GM19324 (cell line): ENCODE measurements at regions not wholly inside any gene's neighbourhood (a gene's known extent, or its start where the extent isn't known, plus 50 kb on each side); places are given as distances from the start of the nearest gene placed in this dataset.

Experiments
- ATAC-seq: cut with Tn5 transposase; IDR thresholded peaks from one replicate; pipeline ENCODE4 v1.9.1; 2021; ENCODE audit warnings: mild to moderate bottlenecking, moderate library complexity; ENCODE audit not compliant: unreplicated experiment, low FRiP score

DNA sequence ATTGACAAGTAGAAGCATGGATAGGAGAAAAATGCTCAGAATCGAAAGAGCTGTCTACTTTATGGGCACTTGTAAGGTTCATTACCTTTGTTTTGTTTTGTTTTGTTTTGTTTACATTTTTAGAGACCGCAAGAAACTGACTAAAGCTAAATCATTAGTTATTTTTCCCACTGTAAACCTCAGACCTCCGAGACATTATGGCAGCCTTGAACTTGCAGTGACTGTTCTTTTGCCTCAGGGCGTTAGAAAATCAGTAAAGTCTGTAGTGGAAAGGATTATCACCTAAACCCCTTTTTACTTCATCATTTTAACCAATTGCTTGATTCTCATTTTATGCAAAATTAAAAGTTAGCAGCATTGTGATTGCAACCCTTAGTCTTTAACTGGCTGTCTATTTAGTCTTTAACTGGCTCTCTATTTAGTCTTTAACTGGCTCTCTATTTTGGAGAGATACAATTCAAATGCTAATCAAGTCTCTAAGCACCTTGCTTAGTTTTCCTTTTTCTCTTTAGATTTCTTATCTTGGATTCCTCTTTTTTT lies 383.3 kb upstream of the ROBO2 start:
- no peak for ATAC-seq

DNA sequence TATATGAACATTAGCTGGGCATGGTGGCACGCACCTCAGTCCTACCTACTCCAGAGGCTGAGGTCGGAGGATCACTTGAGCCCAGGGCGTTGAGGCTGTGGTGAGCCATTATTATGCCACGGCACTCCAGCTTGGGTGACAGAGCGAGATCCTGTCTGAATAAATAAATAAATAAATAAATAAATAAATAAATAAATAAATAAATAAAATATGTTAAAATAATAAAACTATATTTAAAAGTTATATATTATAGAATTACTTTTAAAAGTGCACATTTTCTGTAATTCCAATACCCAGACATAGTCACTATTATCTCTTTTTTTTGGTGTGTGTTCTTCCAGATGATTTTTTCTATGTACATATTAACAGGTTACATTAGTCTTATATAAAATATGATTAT lies 382.0 kb upstream of the ROBO2 start:
- ATAC-seq: no peak

DNA sequence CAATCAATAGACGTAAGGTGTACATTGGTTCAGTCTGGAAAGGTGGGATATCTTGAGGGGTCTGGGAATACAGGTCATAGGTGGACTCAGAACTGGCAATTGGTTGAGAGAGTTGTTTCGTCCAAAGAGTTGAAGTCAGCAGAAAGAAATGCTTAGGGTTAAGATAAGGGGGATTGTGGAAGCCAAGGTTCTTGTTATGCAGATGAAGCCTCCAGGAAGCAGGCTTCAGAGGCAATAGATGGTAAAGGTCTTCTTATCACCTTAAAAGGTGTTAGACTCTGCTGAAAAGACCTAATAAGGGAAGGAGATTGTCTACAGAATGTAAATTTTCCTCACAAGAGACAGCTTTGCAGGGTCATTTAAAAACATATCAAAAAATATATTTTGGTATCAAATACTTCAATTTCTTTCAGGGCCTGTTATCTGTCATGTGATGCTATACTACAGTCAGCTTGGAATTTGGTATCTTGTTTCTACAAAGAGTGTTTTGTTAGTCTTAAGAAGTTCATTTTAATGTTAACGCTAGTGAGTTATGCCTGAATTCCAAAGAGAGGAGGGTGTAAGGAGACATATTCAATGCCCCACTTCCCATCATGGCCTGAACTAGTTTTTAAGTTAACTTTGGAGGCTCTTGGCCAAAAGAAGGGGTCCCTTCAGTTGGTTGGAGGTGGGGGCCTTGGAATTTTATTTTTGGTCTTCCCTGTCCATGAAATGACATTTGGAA lies 378.2 kb upstream of the ROBO2 start:
- no peak for ATAC-seq

DNA sequence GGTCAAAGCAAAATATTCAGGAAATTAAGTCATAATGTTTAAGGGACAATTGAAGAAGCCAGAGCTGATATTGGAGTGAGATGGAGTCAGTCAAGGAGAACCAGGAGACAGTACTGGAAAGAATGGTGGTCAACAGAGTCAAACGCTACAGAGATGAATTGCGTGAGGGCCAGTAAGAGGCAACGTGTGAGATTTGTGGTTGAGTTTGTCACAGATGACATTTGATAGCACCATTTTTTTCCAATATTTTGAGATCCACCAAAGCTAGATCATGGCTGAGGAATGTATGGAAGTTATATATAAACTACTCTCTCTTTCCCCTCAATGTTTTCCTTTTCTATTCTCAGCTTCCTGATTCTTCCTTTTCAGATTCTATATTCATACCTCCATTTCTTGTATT lies 375.1 kb upstream of the ROBO2 start:
- ATAC-seq: no peak

DNA sequence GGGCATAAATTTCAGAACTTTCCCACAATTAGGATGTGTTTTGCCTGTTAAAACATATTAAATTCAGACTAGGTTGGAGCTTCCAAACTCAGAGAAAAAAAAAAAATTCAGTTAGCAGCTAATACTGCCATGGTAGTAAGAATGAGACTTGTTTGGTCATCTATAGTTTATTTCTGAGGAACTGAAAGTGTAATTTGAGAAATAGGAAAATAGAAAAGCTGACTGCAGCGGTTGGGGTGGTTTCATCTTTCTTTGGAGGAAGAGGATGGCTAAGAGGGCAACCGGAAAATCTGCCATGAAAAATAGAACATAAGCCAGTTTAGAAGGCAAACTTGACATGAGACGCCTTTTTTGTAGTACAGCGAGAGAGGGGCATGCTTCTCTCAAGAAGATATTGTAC lies 371.2 kb upstream of the ROBO2 start:
- ATAC-seq: no peak

DNA sequence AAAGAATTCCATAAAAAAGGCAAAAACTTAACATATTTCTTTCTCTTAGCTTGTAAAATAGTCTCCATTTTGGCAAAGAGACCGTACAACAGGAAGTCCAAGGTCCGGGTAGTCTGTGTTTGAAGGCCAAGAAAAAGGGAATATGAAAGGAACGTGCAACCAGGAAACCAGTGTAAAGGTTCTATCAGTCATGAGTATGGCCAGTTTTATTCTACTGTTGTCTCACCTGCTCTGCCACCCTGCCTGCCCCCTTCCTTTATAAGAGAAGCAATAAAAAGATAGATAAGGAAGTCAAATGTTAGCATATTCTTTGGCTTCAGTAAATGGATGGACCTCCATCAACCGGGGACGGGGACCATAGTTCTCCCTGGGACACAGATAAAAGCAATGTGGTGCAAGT lies 370.6 kb upstream of the ROBO2 start:
- ATAC-seq: no peak

DNA sequence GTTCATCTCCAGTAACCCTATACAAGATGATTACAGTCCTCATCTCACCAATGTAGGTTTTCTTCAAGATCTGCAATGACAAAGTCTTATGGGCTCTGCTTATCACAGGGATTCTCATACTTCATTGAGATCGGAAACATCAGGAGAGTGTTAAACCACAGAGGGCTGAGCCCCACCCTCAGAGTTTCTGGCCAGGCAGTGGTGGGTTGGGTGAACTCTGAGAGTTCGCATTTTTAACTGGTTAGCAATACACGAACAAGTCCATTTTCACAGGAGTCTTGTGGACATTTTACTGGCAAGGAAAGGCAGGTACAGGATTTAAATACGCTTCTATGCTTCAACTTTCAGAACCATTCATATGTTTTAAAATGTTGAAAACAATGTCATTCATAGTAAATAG lies 366.7 kb upstream of the ROBO2 start:
- ATAC-seq: no peak

DNA sequence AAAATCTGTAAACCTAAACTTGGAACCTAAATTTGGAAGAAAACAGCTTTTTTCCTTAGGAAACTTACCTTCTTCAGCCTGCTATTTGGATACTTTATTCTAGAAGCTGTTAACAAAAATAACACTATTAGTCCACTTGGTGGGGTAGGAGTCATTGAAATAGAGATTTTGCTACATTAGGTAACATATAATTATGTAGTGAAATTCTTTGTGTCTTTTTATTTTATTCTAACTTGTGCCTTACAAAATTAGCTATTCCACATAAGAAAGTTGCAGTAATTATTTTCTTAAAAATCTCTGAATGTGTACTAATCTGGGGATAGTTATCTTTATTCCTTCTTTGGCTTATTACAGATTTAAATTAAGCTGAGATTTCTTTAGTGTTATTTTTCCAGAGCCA lies 360.4 kb upstream of the ROBO2 start:
- ATAC-seq: no peak

DNA sequence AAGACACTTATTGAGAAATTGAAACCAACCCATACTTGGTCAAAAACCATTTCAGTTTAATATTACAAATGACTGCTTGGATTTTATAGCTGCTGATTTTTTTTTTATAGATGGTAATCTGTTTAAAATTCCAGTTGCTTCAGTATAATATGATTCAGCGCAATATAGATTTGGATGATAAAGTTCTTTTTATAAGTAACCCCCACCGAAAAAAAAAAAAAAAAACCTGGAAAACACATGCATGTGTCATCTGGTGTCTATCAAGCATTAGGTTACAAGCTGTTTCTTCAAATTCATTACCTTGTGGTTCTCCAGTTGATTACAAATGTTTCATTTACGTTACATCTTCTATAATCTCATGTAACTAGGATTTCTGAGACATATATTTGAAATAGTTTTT lies 356.6 kb upstream of the ROBO2 start:
- ATAC-seq: no peak

DNA sequence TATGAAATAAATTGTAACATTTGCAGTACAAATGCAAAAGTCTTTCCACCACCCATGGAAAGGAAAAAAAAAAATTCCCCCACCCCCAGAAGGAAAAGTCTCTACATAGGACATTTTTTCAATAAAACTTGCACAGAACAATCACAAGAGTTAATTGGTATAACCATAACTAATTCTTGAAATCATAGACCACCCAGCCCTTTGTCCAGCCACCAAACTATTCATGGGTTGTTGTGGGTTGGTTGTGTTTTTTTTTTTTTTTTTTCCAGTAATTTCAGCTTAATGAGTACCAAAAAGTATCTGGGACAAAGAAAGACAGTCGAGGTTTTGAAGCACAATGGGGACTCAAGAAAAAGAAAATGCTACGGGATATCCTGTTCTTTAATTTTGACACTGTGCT lies 355.0 kb upstream of the ROBO2 start:
- no peak for ATAC-seq

DNA sequence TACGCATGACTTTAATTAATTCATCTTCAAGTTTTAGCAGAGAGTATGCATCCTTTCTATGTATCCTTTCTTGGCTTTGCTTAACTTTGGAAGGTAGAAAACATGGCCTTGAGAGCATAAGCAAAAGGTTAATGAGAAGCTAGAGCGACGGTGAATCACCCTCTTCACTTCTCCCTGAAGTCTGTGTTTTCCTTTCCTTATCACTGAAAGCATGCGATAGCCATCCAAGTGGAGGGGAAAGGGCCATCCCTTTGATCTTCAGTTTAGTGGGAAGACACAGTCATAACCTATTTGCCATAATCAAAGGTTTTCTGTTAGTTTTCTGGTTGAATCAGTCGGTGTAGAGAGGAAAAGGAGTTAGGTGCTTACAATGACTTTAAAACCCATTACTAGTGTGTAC lies 354.0 kb upstream of the ROBO2 start:
- ATAC-seq: no peak

DNA sequence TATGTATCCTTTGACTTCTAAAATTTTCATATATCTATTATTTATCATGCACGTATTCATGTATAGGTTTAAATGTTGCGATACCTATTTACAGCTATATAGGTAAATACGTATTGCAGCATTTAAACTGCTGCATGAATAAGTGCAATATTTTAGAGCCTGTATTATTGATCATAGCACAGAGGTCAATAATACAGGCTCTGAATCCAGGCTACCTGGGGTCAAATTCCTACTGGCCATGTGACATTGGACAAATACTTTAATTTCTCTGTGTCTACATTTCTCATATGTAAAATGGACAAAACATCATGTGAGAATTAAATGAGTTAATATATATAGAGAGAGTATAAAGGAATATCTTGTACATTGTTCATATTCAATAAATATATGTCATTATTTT lies 352.9 kb upstream of the ROBO2 start:
- ATAC-seq: no peak

DNA sequence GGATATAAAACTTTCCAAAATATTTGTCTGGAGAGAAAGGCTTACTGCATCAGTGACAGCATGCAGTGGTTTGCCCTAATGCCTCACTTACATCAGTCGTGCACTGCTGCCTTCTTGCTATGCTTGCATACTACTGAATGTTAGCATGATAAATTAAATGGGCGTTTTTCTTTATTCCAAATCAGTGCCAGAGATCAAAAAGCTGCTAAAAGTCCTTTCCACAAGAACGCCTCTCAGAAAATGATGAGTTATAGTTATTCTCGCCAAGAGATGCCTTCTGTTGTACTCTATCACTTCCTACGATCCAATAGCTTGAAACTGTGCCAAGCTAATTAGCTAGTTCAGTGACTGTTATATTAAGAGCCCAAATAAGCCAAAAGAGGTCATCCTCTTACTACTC lies 345.8 kb upstream of the ROBO2 start:
- ATAC-seq: no peak

DNA sequence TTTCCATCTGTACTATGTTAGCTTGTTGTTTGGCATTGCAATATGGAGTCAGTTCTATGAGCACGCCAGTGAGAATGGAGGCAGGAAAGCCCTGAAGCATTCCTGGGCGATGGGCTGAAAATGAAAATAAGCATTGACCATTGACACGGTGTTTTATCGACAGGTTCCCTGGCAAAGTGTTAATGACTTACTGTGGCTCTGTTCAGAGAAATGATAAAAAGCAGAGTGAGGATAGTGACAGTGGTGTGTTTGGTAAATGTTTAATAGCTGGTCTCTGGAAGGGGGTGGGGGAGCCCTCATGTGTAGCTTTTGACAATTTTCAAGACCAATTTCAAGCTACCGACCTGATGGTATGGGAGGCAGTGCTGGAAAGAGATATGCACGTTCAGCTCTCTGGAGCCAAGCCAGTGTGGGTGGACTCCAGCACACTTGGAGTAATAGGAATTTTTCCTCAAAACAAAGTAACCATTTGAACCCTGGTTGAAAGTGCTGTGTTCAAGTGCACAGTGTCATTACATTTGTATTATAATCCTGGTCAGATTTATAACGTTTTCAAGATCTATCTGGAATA lies 341.7 kb upstream of the ROBO2 start:
- ATAC-seq: no peak

DNA sequence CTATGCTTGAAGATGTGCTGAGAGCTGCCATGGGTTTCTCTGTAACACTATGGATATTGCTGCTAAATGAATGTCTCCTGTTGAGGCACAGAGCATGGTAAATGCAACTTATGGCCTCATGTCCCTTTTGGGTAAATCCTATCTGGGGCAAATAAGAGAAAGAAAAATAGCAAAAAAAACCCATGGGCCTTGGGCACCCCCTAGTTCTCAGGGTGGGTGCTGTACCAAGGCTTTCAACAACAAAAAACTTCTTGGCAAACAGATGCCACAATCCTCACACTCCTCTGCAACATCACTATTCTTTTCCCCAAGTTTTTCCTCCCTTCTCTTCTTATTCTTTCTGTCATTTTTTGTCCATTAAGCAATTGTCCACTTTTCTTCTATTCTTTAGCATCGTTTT lies 340.1 kb upstream of the ROBO2 start:
- no peak for ATAC-seq

DNA sequence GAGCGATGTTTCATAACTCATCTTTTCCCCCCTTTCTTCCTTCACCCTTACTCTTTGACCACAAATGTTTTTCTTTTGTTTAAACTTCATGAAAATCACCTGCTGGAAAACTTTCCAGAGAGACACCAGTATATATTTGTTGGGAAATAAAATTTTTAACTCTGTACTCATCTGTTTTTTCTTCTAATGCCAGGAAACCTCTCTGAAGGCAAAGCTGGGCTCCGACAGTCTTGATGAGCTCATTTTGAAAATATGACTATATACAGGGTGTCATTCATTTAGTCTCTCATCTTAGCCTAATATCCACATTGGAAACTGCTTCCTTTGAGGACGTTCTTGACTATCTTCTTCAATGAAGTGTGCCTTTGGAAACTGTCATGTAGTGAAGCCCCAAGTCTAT lies 339.6 kb upstream of the ROBO2 start:
- ATAC-seq: no peak

DNA sequence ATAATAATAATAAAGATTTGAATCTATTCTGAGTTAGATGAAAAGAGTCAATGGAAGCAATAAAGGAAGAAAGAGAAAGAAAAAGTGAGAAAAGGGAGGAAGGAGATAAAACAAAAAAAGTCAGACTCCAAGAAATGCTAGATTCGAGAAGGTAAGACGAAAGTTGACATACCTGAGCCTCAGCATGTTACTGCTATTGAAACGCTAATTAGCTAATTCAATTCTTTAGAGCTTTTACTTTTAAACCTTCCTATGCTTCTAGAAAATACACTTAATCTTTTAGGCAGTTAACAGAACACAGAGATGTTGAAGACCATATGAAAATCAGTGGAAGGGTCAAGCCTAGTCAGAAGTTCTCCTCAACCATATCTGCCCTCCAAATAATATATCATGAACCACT lies 337.2 kb upstream of the ROBO2 start:
- ATAC-seq: no peak

DNA sequence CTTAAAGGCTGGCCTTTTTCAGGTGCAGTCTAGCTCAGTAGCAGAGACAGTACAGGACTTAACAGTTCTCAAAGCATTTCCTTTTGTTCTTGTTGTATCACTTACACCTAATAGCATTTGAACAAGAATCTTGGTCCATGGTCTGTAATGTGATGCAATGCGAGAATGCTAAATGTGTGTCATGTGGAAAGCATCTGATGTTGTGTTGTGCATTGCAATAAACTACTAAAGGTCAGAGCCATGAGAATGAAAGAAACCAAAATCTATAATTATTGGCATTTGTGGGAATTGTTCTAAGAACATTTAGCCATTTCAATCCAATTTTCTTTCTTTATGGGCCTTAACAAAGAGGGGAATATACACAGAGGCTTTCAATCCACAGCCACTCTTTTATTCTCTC lies 324.5 kb upstream of the ROBO2 start:
- ATAC-seq: no peak

DNA sequence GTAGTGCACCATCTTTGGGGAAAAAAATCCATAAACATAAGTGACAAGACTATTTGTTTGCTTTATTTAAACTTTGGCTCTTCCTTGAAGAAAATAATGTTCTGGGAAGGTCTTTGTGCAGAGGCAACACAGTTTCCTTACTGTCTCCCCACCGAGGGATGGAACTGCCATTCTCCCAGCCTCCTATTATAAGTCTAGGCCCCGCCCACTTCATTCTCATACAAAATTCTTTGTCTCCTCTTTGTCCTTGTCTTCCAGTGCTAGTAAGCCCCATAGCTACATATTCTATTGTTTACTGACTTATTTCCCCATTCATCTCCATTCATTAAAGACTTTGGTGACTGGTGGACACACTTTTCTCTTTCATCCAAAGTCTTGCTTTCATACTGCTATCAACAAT lies 316.5 kb upstream of the ROBO2 start:
- no peak for ATAC-seq

DNA sequence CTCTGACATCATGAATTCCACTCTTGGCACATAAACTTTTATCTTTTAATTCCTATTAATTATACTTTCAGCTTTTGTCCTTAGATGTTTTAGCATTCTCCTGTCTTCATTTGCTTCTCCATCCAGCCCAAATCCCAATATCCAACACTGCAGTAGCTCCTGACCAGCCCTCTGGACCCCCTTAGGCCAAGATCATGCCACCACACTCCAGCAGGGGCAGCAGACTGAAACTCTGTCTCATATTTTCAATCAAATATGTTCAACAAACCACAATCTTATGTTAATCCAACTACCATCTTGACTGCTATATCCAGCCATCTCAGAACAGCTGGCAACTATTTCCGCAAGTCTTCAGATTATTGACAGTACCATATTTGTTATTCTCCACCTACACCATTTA lies 315.8 kb upstream of the ROBO2 start:
- ATAC-seq: no peak

DNA sequence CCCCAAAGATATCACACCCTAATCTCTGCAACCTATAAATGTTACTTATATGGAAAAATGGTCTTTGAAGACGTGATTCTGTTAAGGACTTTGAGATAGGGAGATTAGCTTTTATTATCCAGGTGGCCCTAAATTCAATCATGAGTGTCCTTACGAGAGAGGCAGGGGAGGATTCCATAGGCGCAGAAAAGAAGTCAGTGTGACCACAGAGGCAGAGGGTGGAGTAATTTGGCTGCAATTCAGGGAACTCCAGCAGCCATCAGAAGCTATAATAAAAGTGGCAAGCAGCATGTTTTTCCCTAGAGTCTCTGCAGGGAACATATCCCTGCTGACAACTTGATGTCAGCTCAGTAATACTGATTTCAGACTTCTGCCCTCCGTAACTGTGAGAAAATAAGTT lies 315.2 kb upstream of the ROBO2 start:
- no peak for ATAC-seq

DNA sequence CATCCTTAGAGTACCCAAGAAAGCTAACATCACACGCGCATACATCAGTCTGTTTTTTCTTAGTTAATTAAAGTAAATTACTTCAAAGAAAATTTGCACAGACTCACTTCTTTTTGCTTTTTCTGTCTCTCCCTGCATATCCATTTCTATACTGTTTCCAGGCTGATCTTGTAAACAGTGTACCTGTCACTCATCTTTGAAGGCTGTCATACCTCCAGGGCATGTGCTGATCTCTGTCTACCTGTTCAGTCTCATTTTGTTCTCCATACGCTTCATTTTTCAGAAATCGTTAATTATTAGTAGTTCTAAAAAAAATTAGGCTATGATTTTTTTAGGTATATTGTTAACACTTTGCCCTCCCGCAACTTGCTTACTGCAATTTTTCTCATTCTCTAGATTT lies 313.9 kb upstream of the ROBO2 start:
- ATAC-seq: no peak

DNA sequence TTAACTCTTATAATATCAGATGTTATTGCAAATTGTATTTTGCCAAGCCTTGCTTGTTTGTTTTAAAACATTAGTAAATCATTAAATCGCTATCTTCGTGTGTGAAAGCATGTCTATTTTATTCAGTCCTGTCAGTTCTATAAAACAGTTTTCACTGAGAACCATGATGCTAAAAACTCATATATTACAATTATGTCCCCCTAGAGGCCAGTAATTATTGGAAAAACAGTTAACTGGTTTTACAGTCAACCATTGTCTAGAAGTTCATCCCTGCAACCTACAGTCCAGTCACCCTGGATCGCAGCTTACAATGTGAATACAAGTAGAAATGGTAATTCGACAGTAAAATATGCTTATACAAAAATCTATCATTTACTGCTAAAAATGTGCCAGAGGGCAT lies 311.5 kb upstream of the ROBO2 start:
- ATAC-seq: no peak
